ENCODE measurements at regions not wholly inside any gene's neighbourhood (a gene's known extent, or its start where the extent isn't known, plus 50 kb on each side); places are given as distances from the start of the nearest gene placed in this dataset.

DNA sequence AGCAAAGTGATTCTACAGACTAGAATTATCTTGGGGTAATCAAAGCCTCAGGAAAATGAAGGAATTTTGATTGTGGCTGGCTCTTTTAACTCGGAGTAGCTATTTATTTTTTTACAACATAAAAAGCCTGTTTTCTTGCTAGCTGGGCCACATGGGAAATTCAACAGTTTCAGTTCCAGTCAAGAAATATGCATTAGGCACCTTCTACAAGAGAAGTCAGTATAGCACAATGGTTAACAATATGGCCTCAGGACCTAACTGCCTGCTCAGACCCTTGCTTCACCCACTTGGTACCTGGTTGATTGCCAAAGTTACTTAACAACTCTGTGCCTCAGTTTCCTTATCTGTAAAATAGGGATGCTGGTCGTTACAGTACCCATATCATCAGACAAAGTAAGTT is 586.2 kb downstream of the ZNF608 start:
- H3K9me1 ChIP-seq (ENCODE audit: control insufficient read depth, extremely low read depth, insufficient read depth, low read length): no peaks in the 10 kb centered on the region
- no peak overlapping the region for H3K4me3 ChIP-seq (ENCODE audit: control insufficient read depth in 2 of 3, extremely low read depth in 1 of 3, insufficient read depth in 2 of 3, low read depth in 1 of 3, low read length in 3 of 3)
- H3K9me3 ChIP-seq (ENCODE audit: control insufficient read depth, low read depth, low read length): no peaks in the 10 kb centered on the region
- dilution Hi-C loops (cut with MboI; ENCODE audit: extremely low pct_ligation_motif_present, low sequenced_read_pairs): no loop called here
- H3K9ac ChIP-seq (ENCODE audit: control insufficient read depth, extremely low read depth, insufficient read depth, low read length): no peak overlapping the region
- DNase-seq (ENCODE audit: low read depth, low spot score): no peak
- no peak overlapping the region for H2AFZ ChIP-seq (ENCODE audit: control insufficient read depth, low read length)
- H3K4me1 ChIP-seq (ENCODE audit: control insufficient read depth, extremely low read depth, insufficient read depth, low read length): no peaks in the 10 kb centered on the region
- no peaks in the 10 kb centered on the region for H3K27me3 ChIP-seq (ENCODE audit: control insufficient read depth, extremely low read depth, insufficient read depth, low read length)
- TF ChIP-seq, protein P1, sequence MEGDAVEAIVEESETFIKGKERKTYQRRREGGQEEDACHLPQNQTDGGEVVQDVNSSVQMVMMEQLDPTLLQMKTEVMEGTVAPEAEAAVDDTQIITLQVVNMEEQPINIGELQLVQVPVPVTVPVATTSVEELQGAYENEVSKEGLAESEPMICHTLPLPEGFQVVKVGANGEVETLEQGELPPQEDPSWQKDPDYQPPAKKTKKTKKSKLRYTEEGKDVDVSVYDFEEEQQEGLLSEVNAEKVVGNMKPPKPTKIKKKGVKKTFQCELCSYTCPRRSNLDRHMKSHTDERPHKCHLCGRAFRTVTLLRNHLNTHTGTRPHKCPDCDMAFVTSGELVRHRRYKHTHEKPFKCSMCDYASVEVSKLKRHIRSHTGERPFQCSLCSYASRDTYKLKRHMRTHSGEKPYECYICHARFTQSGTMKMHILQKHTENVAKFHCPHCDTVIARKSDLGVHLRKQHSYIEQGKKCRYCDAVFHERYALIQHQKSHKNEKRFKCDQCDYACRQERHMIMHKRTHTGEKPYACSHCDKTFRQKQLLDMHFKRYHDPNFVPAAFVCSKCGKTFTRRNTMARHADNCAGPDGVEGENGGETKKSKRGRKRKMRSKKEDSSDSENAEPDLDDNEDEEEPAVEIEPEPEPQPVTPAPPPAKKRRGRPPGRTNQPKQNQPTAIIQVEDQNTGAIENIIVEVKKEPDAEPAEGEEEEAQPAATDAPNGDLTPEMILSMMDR (optimal IDR thresholded peaks at IDR 0.05 in 1 of 3, IDR thresholded peaks at IDR 0.05 in 1 of 3, conservative IDR thresholded peaks at IDR 0.05 in 1 of 3; ENCODE audit: extremely low read depth in 1 of 3, insufficient read depth in 2 of 3, low read length in 3 of 3): no peak
- TF ChIP-seq EZH2 (IDR thresholded peaks at IDR 0.05; ENCODE audit: low read length): no peak
- no peak overlapping the region for H3K4me2 ChIP-seq (ENCODE audit: control insufficient read depth, extremely low read depth, insufficient read depth, low read depth, low read length)
- FAIRE-seq: no peak
- no peaks in the 10 kb centered on the region for H3K79me2 ChIP-seq (ENCODE audit: control insufficient read depth, insufficient read depth, low read length)
- no peaks in the 10 kb centered on the region for H4K20me1 ChIP-seq (ENCODE audit: control insufficient read depth, extremely low read depth, insufficient read depth, low read length)
- no peak overlapping the region for H3K27ac ChIP-seq (ENCODE audit: control insufficient read depth, insufficient read depth, low read length)
- no peaks in the 10 kb centered on the region for H3K36me3 ChIP-seq (ENCODE audit: control insufficient read depth in 2 of 2, extremely low read depth in 1 of 2, insufficient read depth in 2 of 2, low read length in 2 of 2)

DNA sequence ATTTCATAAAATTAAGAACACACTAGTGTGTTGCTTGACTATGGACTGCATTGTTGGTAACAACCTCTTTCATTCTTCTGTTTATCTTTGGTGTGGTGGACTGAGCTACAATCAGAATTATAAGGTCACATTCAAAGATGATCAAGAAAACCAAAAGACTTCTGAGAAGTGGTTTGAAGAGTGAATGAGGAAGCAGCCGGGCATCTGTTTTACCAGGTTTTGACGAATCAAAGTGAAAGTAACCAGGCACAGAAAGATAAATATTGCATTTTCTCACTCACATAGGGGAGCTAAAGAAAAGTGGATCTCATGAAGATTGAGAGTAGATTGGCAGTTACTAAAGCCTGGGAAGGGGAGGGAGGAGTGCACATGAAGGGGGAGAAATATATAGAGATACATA is 589.1 kb downstream of the ZNF608 start:
- H3K4me2 ChIP-seq (ENCODE audit: control insufficient read depth, extremely low read depth, insufficient read depth, low read depth, low read length): peak overlapping the region; percentile 22
- TF ChIP-seq, protein P1 (optimal IDR thresholded peaks at IDR 0.05 in 1 of 3, IDR thresholded peaks at IDR 0.05 in 1 of 3, conservative IDR thresholded peaks at IDR 0.05 in 1 of 3; ENCODE audit: extremely low read depth in 1 of 3, insufficient read depth in 2 of 3, low read length in 3 of 3): no peak
- TF ChIP-seq EZH2 (IDR thresholded peaks at IDR 0.05; ENCODE audit: low read length): no peak
- no peak overlapping the region for H3K4me3 ChIP-seq (ENCODE audit: control insufficient read depth in 2 of 3, extremely low read depth in 1 of 3, insufficient read depth in 2 of 3, low read depth in 1 of 3, low read length in 3 of 3)
- H3K4me1 ChIP-seq (ENCODE audit: control insufficient read depth, extremely low read depth, insufficient read depth, low read length): no peaks in the 10 kb centered on the region
- H3K36me3 ChIP-seq (ENCODE audit: control insufficient read depth in 2 of 2, extremely low read depth in 1 of 2, insufficient read depth in 2 of 2, low read length in 2 of 2): no peaks in the 10 kb centered on the region
- H3K9me3 ChIP-seq (ENCODE audit: control insufficient read depth, low read depth, low read length): no peaks in the 10 kb centered on the region
- H3K27ac ChIP-seq (ENCODE audit: control insufficient read depth, insufficient read depth, low read length): no peak overlapping the region
- FAIRE-seq (no peak), DNase-seq (ENCODE audit: low read depth, low spot score) (no peak)
- dilution Hi-C loops (cut with MboI; ENCODE audit: extremely low pct_ligation_motif_present, low sequenced_read_pairs): no loop called here
- H3K9me1 ChIP-seq (ENCODE audit: control insufficient read depth, extremely low read depth, insufficient read depth, low read length): no peaks in the 10 kb centered on the region
- no peaks in the 10 kb centered on the region for H3K79me2 ChIP-seq (ENCODE audit: control insufficient read depth, insufficient read depth, low read length)
- H3K9ac ChIP-seq (ENCODE audit: control insufficient read depth, extremely low read depth, insufficient read depth, low read length): no peak overlapping the region
- no peaks in the 10 kb centered on the region for H4K20me1 ChIP-seq (ENCODE audit: control insufficient read depth, extremely low read depth, insufficient read depth, low read length)
- H2AFZ ChIP-seq (ENCODE audit: control insufficient read depth, low read length): peak overlapping the region; percentile 51
- no peaks in the 10 kb centered on the region for H3K27me3 ChIP-seq (ENCODE audit: control insufficient read depth, extremely low read depth, insufficient read depth, low read length)

All from keratinocyte (primary cell).